DND-41 (cell line): ENCODE measurements at regions not wholly inside any gene's neighbourhood (a gene's known extent, or its start where the extent isn't known, plus 50 kb on each side); places are given as distances from the start of the nearest gene placed in this dataset.

Experiments
- EZH2 ChIP-seq: IDR thresholded peaks from 3 replicates; pipeline ENCODE4 v1.6.1; 2012; ENCODE audit warnings: borderline replicate concordance, low read depth, mild to moderate bottlenecking, moderate library complexity, low read length, inconsistent platforms; ENCODE audit not compliant: severe bottlenecking
- TF ChIP-seq, protein P1 (sequence below): IDR thresholded peaks from 2 replicates; pipeline ENCODE4 v1.5.1; 2012; ENCODE audit warnings: borderline replicate concordance, low read length, moderate library complexity, mild to moderate bottlenecking; ENCODE audit not compliant: poor library complexity, severe bottlenecking; ENCODE audit errors: extremely low read depth

DNA sequence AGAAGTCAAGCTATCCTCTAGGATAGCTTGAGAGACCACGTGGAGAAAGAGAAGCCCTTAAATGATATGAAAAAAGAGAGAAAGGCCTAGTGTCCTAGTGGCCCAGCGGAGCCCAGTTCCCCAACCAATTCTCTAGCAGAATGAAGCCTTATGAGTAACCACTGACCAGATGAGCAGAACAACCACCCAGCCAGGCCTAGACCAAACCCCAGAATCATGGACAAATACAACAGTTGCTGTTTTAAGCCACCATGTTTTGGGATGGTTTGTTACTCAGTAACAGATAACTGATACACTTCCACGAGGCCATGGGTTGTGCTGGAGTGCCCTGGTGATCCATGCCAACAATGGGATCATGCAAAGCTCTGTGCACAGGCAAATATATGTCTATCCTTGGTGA lies 377.1 kb downstream of the SOX9 start:
- TF ChIP-seq, protein P1, sequence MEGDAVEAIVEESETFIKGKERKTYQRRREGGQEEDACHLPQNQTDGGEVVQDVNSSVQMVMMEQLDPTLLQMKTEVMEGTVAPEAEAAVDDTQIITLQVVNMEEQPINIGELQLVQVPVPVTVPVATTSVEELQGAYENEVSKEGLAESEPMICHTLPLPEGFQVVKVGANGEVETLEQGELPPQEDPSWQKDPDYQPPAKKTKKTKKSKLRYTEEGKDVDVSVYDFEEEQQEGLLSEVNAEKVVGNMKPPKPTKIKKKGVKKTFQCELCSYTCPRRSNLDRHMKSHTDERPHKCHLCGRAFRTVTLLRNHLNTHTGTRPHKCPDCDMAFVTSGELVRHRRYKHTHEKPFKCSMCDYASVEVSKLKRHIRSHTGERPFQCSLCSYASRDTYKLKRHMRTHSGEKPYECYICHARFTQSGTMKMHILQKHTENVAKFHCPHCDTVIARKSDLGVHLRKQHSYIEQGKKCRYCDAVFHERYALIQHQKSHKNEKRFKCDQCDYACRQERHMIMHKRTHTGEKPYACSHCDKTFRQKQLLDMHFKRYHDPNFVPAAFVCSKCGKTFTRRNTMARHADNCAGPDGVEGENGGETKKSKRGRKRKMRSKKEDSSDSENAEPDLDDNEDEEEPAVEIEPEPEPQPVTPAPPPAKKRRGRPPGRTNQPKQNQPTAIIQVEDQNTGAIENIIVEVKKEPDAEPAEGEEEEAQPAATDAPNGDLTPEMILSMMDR = no peak
- no peak for TF ChIP-seq EZH2
